Tibial nerve (tissue), 3 donors: ENCODE measurements at regions not wholly inside any gene's neighbourhood (a gene's known extent, or its start where the extent isn't known, plus 50 kb on each side); places are given as distances from the start of the nearest gene placed in this dataset.

Source experiments
- CTCF ChIP-seq, 5 experiments: fragments of 200-600 bp in 3 of 5; fragments of 450-650 bp in 2 of 5; sonication (generic) in 3 of 5; IDR thresholded peaks; one replicate each; pipeline ENCODE4 v1.5.1; 2016 to 2019; ENCODE audit warnings: antibody characterized with exemption in 5 of 5, mild to moderate bottlenecking in 3 of 5, moderate library complexity in 2 of 5
- POLR2A ChIP-seq, 2 donors: fragments of 450-650 bp; IDR thresholded peaks; one replicate each; pipeline ENCODE4 v1.6.1; 2017; ENCODE audit warnings: antibody characterized with exemption in 2 of 2, mild to moderate bottlenecking in 2 of 2, moderate library complexity in 2 of 2

DNA sequence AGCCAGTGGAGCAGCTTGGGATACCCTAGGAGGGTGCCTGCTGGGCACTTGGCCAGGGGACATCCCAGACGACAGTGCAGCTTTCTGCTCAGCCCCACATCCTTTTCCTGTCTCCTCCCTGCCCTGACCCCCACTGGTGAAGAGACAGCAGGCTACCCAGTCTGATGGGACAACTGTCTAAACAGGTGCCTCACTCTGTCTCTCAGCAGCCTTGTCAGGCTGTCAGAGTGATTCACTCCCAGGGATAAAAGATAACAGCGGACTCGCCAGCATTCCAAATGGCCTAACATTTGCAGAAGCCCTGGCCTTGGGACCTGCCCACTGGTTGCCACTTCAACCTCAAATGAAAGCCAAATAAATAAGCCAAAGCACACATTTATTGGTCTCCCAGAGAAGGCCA is 318.6 kb upstream of the PLET1 start:
- TF ChIP-seq CTCF (IDR thresholded peaks at IDR 0.05) (no peak), POLR2A (IDR thresholded peaks at IDR 0.05) (no peak)
